SK-N-SH (cell line): ENCODE measurements at regions not wholly inside any gene's neighbourhood (a gene's known extent, or its start where the extent isn't known, plus 50 kb on each side); places are given as distances from the start of the nearest gene placed in this dataset.

Experiments
- CTCF ChIA-PET: fragments of 300-600, 350-600 bp; formaldehyde crosslinking; extraction: SDS; loops from one replicate; lab custom pipeline; 2021; lab: Yijun Ruan, JAX
- POLR2A ChIA-PET: fragments of 350-600 bp; sonication (Branson Sonifier 250); formaldehyde crosslinking; extraction: SDS; loops from one replicate; lab custom pipeline; 2020; ENCODE audit warnings: antibody characterized with exemption, inconsistent platforms; lab: Yijun Ruan, JAX
- DNase-seq: peaks from one replicate; pipeline ENCODE4 v3.0.0; 2012
- H2AFZ ChIP-seq: fragments of 200-600 bp; sonication (generic); 2 replicates; pipeline ENCODE4 v1.8.1; 2016; ENCODE audit warnings: antibody characterized with exemption, mild to moderate bottlenecking, low read depth
- H3F3A ChIP-seq: fragments of 200-600 bp; sonication (generic); replicated peaks from 2 replicates; pipeline ENCODE3; 2016; ENCODE audit warnings: antibody characterized with exemption, mild to moderate bottlenecking; ENCODE audit not compliant: insufficient read depth
- H3K27ac ChIP-seq, 2 experiments: fragments of 200-500 bp in 1 of 2; fragments of 200-600 bp in 1 of 2; sonication (Bioruptor generic) in 1 of 2; sonication (generic), shearing (Covaris generic) in 1 of 2; 2 replicates each; pipeline versions ENCODE4 v1.5.1 to v1.6.1; 2014 to 2016; ENCODE audit warnings: low read depth in 2 of 2, inconsistent platforms in 1 of 2, low read length in 1 of 2, mild to moderate bottlenecking in 1 of 2, mixed read lengths in 1 of 2
- H3K27me3 ChIP-seq: fragments of 200-600 bp; sonication (generic), shearing (Covaris generic); 2 replicates; pipeline ENCODE4 v1.6.1; 2016; ENCODE audit warnings: mixed run types; ENCODE audit not compliant: insufficient read depth
- H3K36me3 ChIP-seq, 2 experiments: fragments of 200-500 bp in 1 of 2; fragments of 200-600 bp in 1 of 2; sonication (Bioruptor generic) in 1 of 2; sonication (generic) in 1 of 2; replicated peaks in 1 of 2; 2 replicates each; pipeline versions ENCODE3 to v1.5.1; 2014 to 2016; ENCODE audit warnings: low read length in 1 of 2, mild to moderate bottlenecking in 1 of 2; ENCODE audit not compliant: insufficient read depth in 2 of 2, control insufficient read depth in 1 of 2
- H3K4me1 ChIP-seq, 2 experiments: fragments of 200-500 bp in 1 of 2; fragments of 200-600 bp in 1 of 2; sonication (Bioruptor generic) in 1 of 2; sonication (generic), shearing (Covaris generic) in 1 of 2; 2 replicates each; pipeline versions ENCODE4 v1.5.1 to v1.6.1; 2014 to 2016; ENCODE audit warnings: low read depth in 1 of 2, low read length in 1 of 2, mixed run types in 1 of 2; ENCODE audit not compliant: insufficient read depth in 2 of 2, control insufficient read depth in 1 of 2
- H3K4me2 ChIP-seq: fragments of 200-600 bp; sonication (generic), shearing (Covaris generic); 2 replicates; pipeline ENCODE4 v1.6.1; 2017; ENCODE audit warnings: mixed run types
- H3K4me3 ChIP-seq, 2 experiments: fragments of 200-500 bp in 1 of 2; fragments of 200-600 bp in 1 of 2; sonication (Bioruptor generic) in 1 of 2; sonication (generic), shearing (Covaris generic) in 1 of 2; 2 replicates each; pipeline versions ENCODE4 v1.5.1 to v1.8.1; 2014 to 2016; ENCODE audit warnings: low read depth in 2 of 2, inconsistent platforms in 1 of 2, low read length in 1 of 2, mild to moderate bottlenecking in 1 of 2, mixed read lengths in 1 of 2, moderate library complexity in 1 of 2
- H3K79me2 ChIP-seq: fragments of 200-600 bp; sonication (generic); 2 replicates; pipeline ENCODE4 v1.8.1; 2017; ENCODE audit warnings: mild to moderate bottlenecking; ENCODE audit not compliant: insufficient read depth
- H3K9ac ChIP-seq: fragments of 200-600 bp; sonication (generic); 2 replicates; pipeline ENCODE4 v1.6.1; 2017; ENCODE audit warnings: mixed run types
- H3K9me2 ChIP-seq: fragments of 200-600 bp; sonication (generic); 2 replicates; pipeline ENCODE4 v1.6.1; 2017; ENCODE audit warnings: mixed run types
- H3K9me3 ChIP-seq: fragments of 200-600 bp; sonication (generic); 2 replicates; pipeline ENCODE4 v1.6.1; 2017; ENCODE audit warnings: mixed run types, mild to moderate bottlenecking, moderate library complexity
- H4K20me1 ChIP-seq: fragments of 200-600 bp; sonication (generic); 2 replicates; pipeline ENCODE4 v1.6.1; 2017; ENCODE audit warnings: mild to moderate bottlenecking, mixed run types; ENCODE audit not compliant: insufficient read depth
- CHD2 ChIP-seq: fragments of 150-350 bp; IDR thresholded peaks from 2 replicates; pipeline ENCODE4 v1.6.1; 2018; ENCODE audit warnings: low read length; ENCODE audit not compliant: partially characterized antibody
- ELF1 ChIP-seq: IDR thresholded peaks from 2 replicates; pipeline ENCODE4 v1.4.0; 2012
- EZH2phosphoT487 ChIP-seq: fragments of 200-600 bp; sonication (generic); IDR thresholded peaks from 2 replicates; pipeline ENCODE4 v1.6.1; 2017; ENCODE audit warnings: low read depth, mixed run types, mild to moderate bottlenecking, antibody characterized with exemption, moderate library complexity, borderline replicate concordance
- GATA2 ChIP-seq: sonication (generic); formaldehyde crosslinking; IDR thresholded peaks from 2 replicates; pipeline ENCODE4 v1.5.0; 2020; ENCODE audit warnings: mild to moderate bottlenecking, missing genetic modification reagents
- JUND ChIP-seq: IDR thresholded peaks from 2 replicates; pipeline ENCODE4 v1.4.0; 2012
- NFIC ChIP-seq: IDR thresholded peaks from 2 replicates; pipeline ENCODE4 v1.4.0; 2012; ENCODE audit warnings: borderline replicate concordance
- NRF1 ChIP-seq: IDR thresholded peaks from 2 replicates; pipeline ENCODE4 v1.6.1; 2012; ENCODE audit warnings: low read depth, mild to moderate bottlenecking, low read length
- PBX3 ChIP-seq: IDR thresholded peaks from 2 replicates; pipeline ENCODE4; 2012
- POLR2AphosphoS5 ChIP-seq: IDR thresholded peaks from 2 replicates; pipeline ENCODE4 v1.6.1; 2012; ENCODE audit warnings: low read depth, low read length
- RAD21 ChIP-seq: IDR thresholded peaks from 2 replicates; pipeline ENCODE4 v1.6.1; 2012; ENCODE audit warnings: mild to moderate bottlenecking, low read length
- REST ChIP-seq: IDR thresholded peaks from 2 replicates; pipeline ENCODE4 v1.6.1; 2012; ENCODE audit warnings: mild to moderate bottlenecking, low read depth, low read length, moderate library complexity
- RXRA ChIP-seq: IDR thresholded peaks from 2 replicates; pipeline ENCODE4 v1.4.0; 2012; ENCODE audit warnings: low read depth, mild to moderate bottlenecking, borderline replicate concordance
- SIN3A ChIP-seq: IDR thresholded peaks from 2 replicates; pipeline ENCODE4 v1.6.1; 2012; ENCODE audit warnings: low read depth, mild to moderate bottlenecking, low read length, moderate library complexity, borderline replicate concordance
- TCF12 ChIP-seq: IDR thresholded peaks from 2 replicates; pipeline ENCODE4 v1.4.0; 2012
- TEAD4 ChIP-seq: IDR thresholded peaks from 2 replicates; pipeline ENCODE4 v1.4.0; 2012; ENCODE audit warnings: mild to moderate bottlenecking, borderline replicate concordance; ENCODE audit not compliant: insufficient read depth
- YY1 ChIP-seq: IDR thresholded peaks from 2 replicates; pipeline ENCODE4 v1.4.0; 2012; ENCODE audit warnings: low read depth, mild to moderate bottlenecking
- WGBS: methylation state at CpG from one replicate; pipeline ENCODE4 v1.1.6; 2017; ENCODE audit warnings: low lambda C conversion rate; 5-methylcytosine and 5-hydroxymethylcytosine counted together

GRCh38 chr5:168048486-168048885 is 243.0 kb upstream of the WWC1 start (continued):
- TF ChIP-seq REST (no peak), ELF1 (no peak), SIN3A (no peak)
- TF ChIP-seq, all 33 proteins: peak for 0

GRCh38 chr5:168052686-168053085 is 238.8 kb upstream of the WWC1 start:
- no peaks in the 10 kb centered on the region for H3K36me3 ChIP-seq
- no peak overlapping the region for H3K9ac ChIP-seq
- H3K4me3 ChIP-seq: no peak overlapping the region
- H3K9me3 ChIP-seq: no peaks in the 10 kb centered on the region
- no peak overlapping the region for H2AFZ ChIP-seq
- no peaks in the 10 kb centered on the region for H4K20me1 ChIP-seq
- no peak overlapping the region for H3K27ac ChIP-seq
- no peak overlapping the region for H3K4me2 ChIP-seq
- no peaks in the 10 kb centered on the region for H3F3A ChIP-seq
- POLR2A ChIA-PET: no interaction called here
- no peak for DNase-seq
- peaks cover 0 to 5% of the 10 kb centered on the region in 2 experiments; a peak in 2 of 4 replicates for H3K4me1 ChIP-seq
- no peaks in the 10 kb centered on the region for H3K27me3 ChIP-seq
- TF ChIP-seq PBX3 (no peak), POLR2AphosphoS5 (no peak)
- TF ChIP-seq, all 33 proteins: peak for 0
- no peaks in the 10 kb centered on the region for H3K9me2 ChIP-seq
- H3K79me2 ChIP-seq: no peaks in the 10 kb centered on the region
- 43% methylated on average over 4 of the region's 4 CpGs for WGBS
- CTCF ChIA-PET: no interaction called here

- H2AFZ ChIP-seq: no peak overlapping the region
- CTCF ChIA-PET: interaction anchor here (1.0 to 1.7 kb wide), 2 partner anchors 29 to 331 kb away, joined by 3 to 4 read pairs; no protein-coding TSS in a partner anchor
- H3K27me3 ChIP-seq: no peaks in the 10 kb centered on the region
- H3F3A ChIP-seq: no peaks in the 10 kb centered on the region
- no peak overlapping the region for H3K27ac ChIP-seq
- no peaks in the 10 kb centered on the region; a peak in 1 of 4 replicates for H3K4me1 ChIP-seq
- TF ChIP-seq TEAD4 (no peak), RAD21 (no peak), CHD2 (no peak), YY1 (no peak), JUND (no peak), GATA2 (CRISPR knock-in tag) (no peak), TCF12 (no peak), EZH2phosphoT487 (no peak), NFIC (no peak), NRF1 (no peak), RXRA (no peak)
- H4K20me1 ChIP-seq: no peaks in the 10 kb centered on the region
- no peak overlapping the region for H3K9ac ChIP-seq
- POLR2A ChIA-PET: no interaction called here
- no peak for DNase-seq
- no peaks in the 10 kb centered on the region for H3K79me2 ChIP-seq
- no peaks in the 10 kb centered on the region for H3K9me2 ChIP-seq
- H3K4me2 ChIP-seq: no peak overlapping the region
- H3K9me3 ChIP-seq: no peaks in the 10 kb centered on the region
- no peak overlapping the region for H3K4me3 ChIP-seq
- no peaks in the 10 kb centered on the region for H3K36me3 ChIP-seq
- WGBS: 40% methylated on average over 2 of the region's 2 CpGs
Measured at GRCh38 chr5:168054091-168054490, 237.4 kb upstream of the WWC1 start.
